NCI-H526 (cell line): ENCODE measurements at regions not wholly inside any gene's neighbourhood (a gene's known extent, or its start where the extent isn't known, plus 50 kb on each side); places are given as distances from the start of the nearest gene placed in this dataset.

ENCODE experiments used
- DNase-seq, 2 experiments: peaks; one replicate each; lab custom pipeline; 2025; lab: John Stamatoyannopoulos, UW

- DNase-seq = peak in 1 of 2 experiments; percentile 19
These were observed 62.3 kb upstream of the TNFAIP8L3 start for GRCh38 chr15:51156957-51157356.

DNA sequence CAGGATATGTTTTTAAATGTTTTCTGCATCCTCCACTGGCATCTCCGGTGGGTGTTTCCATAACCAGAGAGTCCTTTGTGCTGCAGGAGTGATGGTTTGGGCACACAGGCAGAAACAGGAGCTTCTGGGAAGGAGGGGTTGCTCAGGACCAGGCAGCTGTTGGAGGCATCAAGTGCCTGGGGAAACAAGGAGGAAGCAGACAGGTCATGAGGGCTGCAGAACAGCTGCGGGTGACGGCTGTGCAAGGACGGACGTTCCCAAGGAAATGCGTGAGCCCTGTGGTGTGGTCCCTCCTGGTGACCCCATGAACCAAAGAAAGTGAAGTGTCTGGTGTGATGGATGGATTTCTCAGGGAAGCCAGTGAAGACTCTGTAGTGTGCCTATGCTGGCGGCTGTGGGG lies 61.2 kb upstream of the TNFAIP8L3 start:
- DNase-seq = no peak

DNA sequence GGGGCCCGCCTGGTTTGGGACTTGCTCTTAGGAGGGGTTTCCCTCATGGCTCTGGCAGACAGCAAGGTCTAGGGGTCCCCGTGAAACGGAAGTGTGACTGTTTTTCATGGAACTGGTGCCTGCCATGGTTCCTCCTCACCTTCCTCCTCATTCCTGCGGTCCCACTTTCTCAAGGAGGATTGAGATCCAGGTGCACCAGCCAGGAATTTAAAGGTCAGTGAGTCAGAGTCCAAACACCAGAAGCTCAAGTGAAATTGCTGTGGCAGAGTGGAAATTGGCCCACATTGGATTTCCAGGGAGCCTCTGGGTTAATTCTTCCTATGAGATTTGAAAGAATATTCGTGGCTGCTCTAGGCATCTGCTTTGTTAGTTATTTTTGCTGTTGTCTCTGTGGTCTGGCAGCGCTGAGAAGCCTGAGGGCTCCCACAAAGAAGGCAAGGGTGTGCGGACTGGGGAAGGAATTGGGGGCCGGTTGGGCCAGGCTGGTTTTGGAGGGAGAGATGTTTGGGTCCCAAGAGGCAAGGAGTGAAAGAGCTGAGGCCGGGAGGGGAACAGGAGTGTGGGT lies 60.4 kb upstream of the TNFAIP8L3 start:
- DNase-seq = no peak
